HG03354 (cell line): ENCODE measurements at regions not wholly inside any gene's neighbourhood (a gene's known extent, or its start where the extent isn't known, plus 50 kb on each side); places are given as distances from the start of the nearest gene placed in this dataset.
"Not testable (repeated sequence)": the region's sequence is repeated elsewhere in the genome, so short reads cannot be mapped to it uniquely, and the experiment has no call there.

Source experiments
- ATAC-seq: cut with Tn5 transposase; IDR thresholded peaks from one replicate; pipeline ENCODE4 v1.9.1; 2021; ENCODE audit warnings: mild to moderate bottlenecking; ENCODE audit not compliant: unreplicated experiment, poor library complexity, severe bottlenecking

GRCh38 chr2:12628541-12628940, 88.2 kb upstream of the TRIB2 start:
- not testable (repeated sequence) for ATAC-seq

GRCh38 chr2:12636837-12637581, 79.7 kb upstream of the TRIB2 start:
- no peak for ATAC-seq

- ATAC-seq: no peak
Observed at GRCh38 chr2:12637754-12638153, 79.0 kb upstream of the TRIB2 start.

GRCh38 chr2:12641441-12641840, 75.3 kb upstream of the TRIB2 start:
- ATAC-seq: no peak

- ATAC-seq: no peak
Observed at GRCh38 chr2:12642332-12642731, 74.4 kb upstream of the TRIB2 start.

GRCh38 chr2:12642859-12643258, 73.9 kb upstream of the TRIB2 start:
- ATAC-seq: no peak

GRCh38 chr2:12649602-12650400, 66.9 kb upstream of the TRIB2 start:
- ATAC-seq: no peak

GRCh38 chr2:12651641-12652040, 65.1 kb upstream of the TRIB2 start:
- ATAC-seq: no peak

GRCh38 chr2:12652723-12653122, 64.0 kb upstream of the TRIB2 start:
- no peak for ATAC-seq

GRCh38 chr2:12657560-12657959, 59.2 kb upstream of the TRIB2 start:
- no peak for ATAC-seq

- ATAC-seq: no peak
Observed at GRCh38 chr2:12658310-12658945, 58.3 kb upstream of the TRIB2 start.

- ATAC-seq: no peak
Observed at GRCh38 chr2:12661489-12661888, 55.2 kb upstream of the TRIB2 start.

GRCh38 chr2:12663306-12664037, 53.3 kb upstream of the TRIB2 start:
- no peak for ATAC-seq

GRCh38 chr2:12665334-12665733, 51.4 kb upstream of the TRIB2 start:
- ATAC-seq: no peak

GRCh38 chr2:12666445-12666844, 50.3 kb upstream of the TRIB2 start:
- ATAC-seq: no peak
